Mucosa of stomach (tissue), 1 donor: ENCODE measurements at regions not wholly inside any gene's neighbourhood (a gene's known extent, or its start where the extent isn't known, plus 50 kb on each side); places are given as distances from the start of the nearest gene placed in this dataset.

ENCODE experiments used
- H3K27me3 ChIP-seq: one replicate; pipeline ENCODE4 v1.7.0; 2013; ENCODE audit warnings: mild to moderate bottlenecking, low read length; ENCODE audit not compliant: control insufficient read depth, insufficient read depth
- H3K36me3 ChIP-seq: one replicate; pipeline ENCODE4 v1.7.0; 2013; ENCODE audit warnings: low read length; ENCODE audit not compliant: control insufficient read depth, insufficient read depth
- H3K4me1 ChIP-seq: one replicate; pipeline ENCODE4 v1.7.0; 2013; ENCODE audit warnings: mild to moderate bottlenecking, low read length; ENCODE audit not compliant: control insufficient read depth, insufficient read depth
- H3K4me3 ChIP-seq: one replicate; pipeline ENCODE4 v1.7.0; 2013; ENCODE audit warnings: low read length
- H3K9ac ChIP-seq: one replicate; pipeline ENCODE4 v1.7.0; 2013; ENCODE audit warnings: mild to moderate bottlenecking, low read length, moderate library complexity
- H3K9me3 ChIP-seq: one replicate; pipeline ENCODE4 v1.7.0; 2013; ENCODE audit warnings: mild to moderate bottlenecking, low read length, moderate library complexity; ENCODE audit not compliant: control insufficient read depth
- donor health status: Pancreatic carcinoma.

- no peaks in the 10 kb centered on the region for H3K36me3 ChIP-seq
- H3K27me3 ChIP-seq, result no peaks in the 10 kb centered on the region
- no peaks in the 10 kb centered on the region for H3K9me3 ChIP-seq
- H3K9ac ChIP-seq, result no peak overlapping the region
- no peaks in the 10 kb centered on the region for H3K4me1 ChIP-seq
- H3K4me3 ChIP-seq, result no peak overlapping the region
Observed at GRCh38 chr12:115830070-115830469, 447.4 kb downstream of the MED13L start.

DNA sequence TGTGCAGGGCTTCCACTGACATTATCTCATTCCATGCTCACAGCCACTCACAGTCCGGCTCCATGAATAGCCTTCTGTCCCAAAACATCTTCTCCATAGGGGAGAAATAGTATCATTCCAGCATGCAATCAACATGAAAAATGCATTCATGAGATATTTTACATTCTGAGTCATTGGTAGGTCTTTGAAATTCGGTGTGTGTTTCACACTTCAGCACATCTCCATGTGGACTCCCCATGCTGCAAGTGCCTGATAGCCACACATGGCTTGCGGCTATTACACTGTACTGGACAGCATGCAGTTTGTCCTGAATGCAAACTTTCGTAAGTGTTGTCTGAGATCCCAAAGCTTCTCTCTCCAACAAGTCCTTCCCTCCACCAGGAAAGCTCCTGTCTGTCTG lies 449.3 kb downstream of the MED13L start:
- Histone ChIP-seq H3K4me3 (no peak overlapping the region), H3K9ac (no peak overlapping the region), H3K9me3 (no peaks in the 10 kb centered on the region), H3K27me3 (no peaks in the 10 kb centered on the region), H3K36me3 (no peaks in the 10 kb centered on the region), H3K4me1 (no peaks in the 10 kb centered on the region)

DNA sequence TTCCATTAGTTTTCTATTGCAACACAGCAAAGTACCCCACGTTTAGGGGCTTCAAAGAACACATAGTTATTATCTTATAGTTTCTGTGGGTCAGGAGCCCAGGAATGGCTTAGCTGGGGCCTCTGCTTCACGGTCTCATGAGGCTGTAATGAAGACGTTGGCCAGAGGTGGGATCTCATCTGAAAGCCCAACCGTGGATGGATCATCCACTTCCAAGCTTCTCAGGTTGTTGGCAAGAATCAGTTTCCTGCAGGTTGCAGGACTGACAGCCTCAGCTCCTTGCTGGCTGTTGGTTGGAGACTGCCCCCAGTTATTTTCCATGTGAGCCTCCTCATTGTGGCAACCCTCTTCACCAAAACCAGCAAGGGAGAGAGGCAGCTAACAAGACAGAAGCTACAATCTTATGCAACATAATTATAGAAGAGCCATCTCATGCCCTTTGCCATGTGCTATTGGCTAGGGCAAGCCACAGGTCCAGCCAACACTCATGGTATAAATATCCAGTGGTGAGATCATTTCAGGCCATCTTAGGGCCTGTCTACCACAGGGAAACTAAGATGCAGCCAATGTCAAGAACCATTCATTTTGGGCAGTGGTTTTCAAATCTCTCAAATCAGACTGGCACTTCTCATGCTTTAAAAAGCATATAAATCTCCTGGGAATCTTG lies 452.4 kb downstream of the MED13L start:
- H3K36me3 ChIP-seq, result no peaks in the 10 kb centered on the region
- H3K9me3 ChIP-seq, result no peaks in the 10 kb centered on the region
- H3K9ac ChIP-seq, result no peak overlapping the region
- H3K4me1 ChIP-seq, result no peaks in the 10 kb centered on the region
- H3K4me3 ChIP-seq, result no peak overlapping the region
- no peaks in the 10 kb centered on the region for H3K27me3 ChIP-seq

- H3K4me1 ChIP-seq, result no peaks in the 10 kb centered on the region
- no peak overlapping the region for H3K4me3 ChIP-seq
- H3K36me3 ChIP-seq, result no peaks in the 10 kb centered on the region
- no peaks in the 10 kb centered on the region for H3K9me3 ChIP-seq
- H3K27me3 ChIP-seq, result no peaks in the 10 kb centered on the region
- H3K9ac ChIP-seq, result no peak overlapping the region
Observed at GRCh38 chr12:115823635-115824034, 453.9 kb downstream of the MED13L start.

DNA sequence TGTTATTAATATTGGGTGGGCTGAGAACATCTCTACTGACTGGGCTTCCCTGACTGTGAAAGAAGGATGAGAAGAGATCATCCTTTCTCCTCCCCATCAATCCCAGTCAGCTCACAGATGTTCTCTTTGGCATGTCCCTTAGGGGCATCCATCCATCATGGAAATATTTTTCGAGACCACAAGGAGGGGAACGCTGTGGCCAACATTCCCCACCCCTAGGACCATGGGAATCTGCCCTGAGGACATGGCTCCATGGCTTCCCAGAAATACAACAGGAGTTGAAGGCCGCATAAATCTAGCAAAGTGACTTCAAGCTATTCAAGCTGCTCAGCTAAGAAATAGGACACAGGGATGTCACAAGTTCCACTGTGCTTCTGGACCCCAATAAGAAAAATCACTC lies 456.8 kb downstream of the MED13L start:
- Histone ChIP-seq H3K9me3 (no peaks in the 10 kb centered on the region), H3K9ac (no peak overlapping the region), H3K4me3 (no peak overlapping the region), H3K4me1 (no peaks in the 10 kb centered on the region), H3K27me3 (no peaks in the 10 kb centered on the region), H3K36me3 (no peaks in the 10 kb centered on the region)

- no peaks in the 10 kb centered on the region for H3K4me1 ChIP-seq
- H3K4me3 ChIP-seq, result no peak overlapping the region
- no peak overlapping the region for H3K9ac ChIP-seq
- no peaks in the 10 kb centered on the region for H3K27me3 ChIP-seq
- no peaks in the 10 kb centered on the region for H3K9me3 ChIP-seq
- H3K36me3 ChIP-seq, result no peaks in the 10 kb centered on the region
Observed at GRCh38 chr12:115818973-115819372, 458.5 kb downstream of the MED13L start.

- no peaks in the 10 kb centered on the region for H3K27me3 ChIP-seq
- H3K4me3 ChIP-seq, result no peak overlapping the region
- H3K4me1 ChIP-seq, result no peaks in the 10 kb centered on the region
- H3K36me3 ChIP-seq, result no peaks in the 10 kb centered on the region
- no peaks in the 10 kb centered on the region for H3K9me3 ChIP-seq
- H3K9ac ChIP-seq, result no peak overlapping the region
Observed at GRCh38 chr12:115817389-115817788, 460.1 kb downstream of the MED13L start.

DNA sequence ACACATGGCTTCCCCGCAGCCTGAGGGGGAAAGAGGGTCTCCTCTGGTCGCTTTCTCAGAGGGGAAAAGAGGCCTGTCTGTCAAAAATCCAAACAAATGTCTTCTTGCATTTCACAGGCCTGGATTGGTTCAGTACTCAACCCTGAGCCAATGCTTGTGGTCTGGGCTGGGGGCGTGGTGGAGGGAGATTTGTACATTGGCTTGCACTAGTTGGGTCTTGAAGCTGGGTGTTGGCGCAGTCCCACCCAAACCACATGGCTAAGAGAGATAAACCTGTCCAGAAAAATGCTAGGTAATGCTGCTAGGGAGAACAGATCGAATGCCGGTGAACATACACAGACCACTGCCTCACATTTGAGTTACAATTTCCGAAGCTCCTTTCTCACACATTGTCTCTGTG lies 461.6 kb downstream of the MED13L start:
- Histone ChIP-seq H3K36me3 (no peaks in the 10 kb centered on the region), H3K4me1 (no peaks in the 10 kb centered on the region), H3K9ac (no peak overlapping the region), H3K9me3 (no peaks in the 10 kb centered on the region), H3K4me3 (no peak overlapping the region), H3K27me3 (no peaks in the 10 kb centered on the region)

- no peak overlapping the region for H3K9ac ChIP-seq
- H3K9me3 ChIP-seq, result no peaks in the 10 kb centered on the region
- no peaks in the 10 kb centered on the region for H3K27me3 ChIP-seq
- H3K4me3 ChIP-seq, result no peak overlapping the region
- no peaks in the 10 kb centered on the region for H3K36me3 ChIP-seq
- H3K4me1 ChIP-seq, result peaks cover 9% of the 10 kb centered on the region
Observed at GRCh38 chr12:115813256-115813655, 464.2 kb downstream of the MED13L start.

DNA sequence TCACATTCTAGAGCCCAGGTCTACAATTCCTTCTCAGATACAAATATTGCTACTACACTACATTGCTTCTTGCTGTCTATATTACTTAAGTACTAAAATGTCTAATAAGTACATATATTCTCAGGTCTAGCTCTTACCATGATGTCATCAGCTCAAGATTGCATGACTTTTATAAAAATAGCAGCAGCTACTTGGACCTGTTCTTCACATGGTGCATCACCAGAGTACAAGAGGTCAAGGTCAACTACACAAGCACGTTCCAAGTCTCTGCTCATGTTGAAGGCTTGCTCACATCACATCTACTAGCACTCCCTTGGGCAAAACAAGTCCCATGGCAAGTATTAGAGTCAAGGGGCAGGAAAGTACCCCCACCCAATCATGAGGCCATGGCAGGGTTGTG lies 465.6 kb downstream of the MED13L start:
- H3K27me3 ChIP-seq, result no peaks in the 10 kb centered on the region
- H3K9me3 ChIP-seq, result no peaks in the 10 kb centered on the region
- H3K4me3 ChIP-seq, result no peak overlapping the region
- H3K4me1 ChIP-seq, result peaks cover 9% of the 10 kb centered on the region
- H3K36me3 ChIP-seq, result no peaks in the 10 kb centered on the region
- no peak overlapping the region for H3K9ac ChIP-seq

DNA sequence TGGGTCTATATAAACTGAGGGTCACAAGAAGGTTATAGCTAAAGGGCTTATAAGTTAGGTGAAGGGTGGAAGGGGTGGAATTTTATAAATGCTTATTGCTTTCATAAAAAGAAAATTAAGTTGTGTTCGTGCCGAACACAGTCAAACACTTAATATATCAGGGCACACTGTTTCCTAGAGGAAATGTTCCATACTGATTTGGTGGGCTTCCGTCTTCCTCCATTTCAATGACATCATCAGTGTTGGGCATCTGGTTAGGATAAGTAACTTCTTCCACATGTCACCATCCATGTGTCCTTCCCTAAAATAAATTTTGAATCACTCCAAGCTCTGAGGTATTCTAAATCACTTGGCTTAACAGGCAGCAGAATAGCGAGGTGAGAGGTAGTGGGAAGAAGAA lies 466.4 kb downstream of the MED13L start:
- Histone ChIP-seq H3K4me3 (no peak overlapping the region), H3K27me3 (no peaks in the 10 kb centered on the region), H3K9me3 (no peaks in the 10 kb centered on the region), H3K4me1 (peaks cover 9% of the 10 kb centered on the region), H3K9ac (no peak overlapping the region), H3K36me3 (no peaks in the 10 kb centered on the region)

- Histone ChIP-seq H3K9ac (no peak overlapping the region), H3K36me3 (no peaks in the 10 kb centered on the region), H3K9me3 (no peaks in the 10 kb centered on the region), H3K4me3 (no peak overlapping the region), H3K4me1 (peaks cover 9% of the 10 kb centered on the region), H3K27me3 (no peaks in the 10 kb centered on the region)
Observed at GRCh38 chr12:115810122-115810901, 467.2 kb downstream of the MED13L start.
